T follicular helper cell (primary cell): ENCODE measurements at regions not wholly inside any gene's neighbourhood (a gene's known extent, or its start where the extent isn't known, plus 50 kb on each side); places are given as distances from the start of the nearest gene placed in this dataset.
"Not testable (repeated sequence)": the region's sequence is repeated elsewhere in the genome, so short reads cannot be mapped to it uniquely, and the experiment has no call there.

Experiments
- DNase-seq: peaks from one replicate; pipeline ENCODE4 v3.0.0-alpha.2; 2020; ENCODE audit warnings: low read depth

- DNase-seq, result no peak
Measured at GRCh38 chr5:168092209-168093185, 198.9 kb upstream of the WWC1 start.

- no peak for DNase-seq
Measured at GRCh38 chr5:168093200-168093910, 198.1 kb upstream of the WWC1 start.

- no peak for DNase-seq
Measured at GRCh38 chr5:168096525-168096924, 194.9 kb upstream of the WWC1 start.

GRCh38 chr5:168097876-168098653 lies 193.4 kb upstream of the WWC1 start:
- no peak for DNase-seq

GRCh38 chr5:168101352-168101751 lies 190.1 kb upstream of the WWC1 start:
- no peak for DNase-seq

- DNase-seq, result not testable (repeated sequence)
Measured at GRCh38 chr5:168103018-168103417, 188.4 kb upstream of the WWC1 start.

- DNase-seq, result no peak
Measured at GRCh38 chr5:168104350-168104749, 187.1 kb upstream of the WWC1 start.

GRCh38 chr5:168104811-168105481 lies 186.5 kb upstream of the WWC1 start:
- DNase-seq, result no peak

- no peak for DNase-seq
Measured at GRCh38 chr5:168106008-168106761, 185.3 kb upstream of the WWC1 start.

- DNase-seq, result no peak
Measured at GRCh38 chr5:168109441-168109840, 182.0 kb upstream of the WWC1 start.

- DNase-seq, result no peak
Measured at GRCh38 chr5:168110384-168110783, 181.1 kb upstream of the WWC1 start.

- DNase-seq, result no peak
Measured at GRCh38 chr5:168110870-168111832, 180.3 kb upstream of the WWC1 start.

- DNase-seq, result peak; percentile 25
Measured at GRCh38 chr5:168114444-168115017, 176.9 kb upstream of the WWC1 start.

- no peak for DNase-seq
Measured at GRCh38 chr5:168117469-168117868, 174.0 kb upstream of the WWC1 start.

GRCh38 chr5:168118042-168118668 lies 173.3 kb upstream of the WWC1 start:
- DNase-seq, result no peak

- no peak for DNase-seq
Measured at GRCh38 chr5:168120401-168121137, 170.9 kb upstream of the WWC1 start.

- no peak for DNase-seq
Measured at GRCh38 chr5:168121138-168121494, 170.3 kb upstream of the WWC1 start.
